CD4-positive, CD25-positive, alpha-beta regulatory T cell (primary cell): ENCODE measurements at regions not wholly inside any gene's neighbourhood (a gene's known extent, or its start where the extent isn't known, plus 50 kb on each side); places are given as distances from the start of the nearest gene placed in this dataset.
"Not testable (repeated sequence)": the region's sequence is repeated elsewhere in the genome, so short reads cannot be mapped to it uniquely, and the experiment has no call there.

ENCODE experiments used
- ATAC-seq, 2 donors: fragments of 150-1000 bp; cut with Tn5 transposase; one replicate each; pipeline ENCODE4 v1.10.0; 2021; ENCODE audit warnings: low read depth in 2 of 2, moderate number of reproducible peaks in 2 of 2, moderate library complexity in 1 of 2
- DNase-seq, 3 donors: peaks; one replicate each; pipeline versions ENCODE4 v3.0.0 to v3.0.0-alpha.2; 2012 to 2022; ENCODE audit warnings: mixed read lengths in 1 of 3
- H3K27ac ChIP-seq: one replicate; pipeline ENCODE4 v1.7.0; 2013; ENCODE audit warnings: mild to moderate bottlenecking, low read length; ENCODE audit not compliant: insufficient read depth, poor library complexity, severe bottlenecking
- H3K27me3 ChIP-seq: one replicate; pipeline ENCODE4 v1.7.0; 2013; ENCODE audit warnings: low read length; ENCODE audit not compliant: control insufficient read depth, insufficient read depth
- H3K36me3 ChIP-seq: one replicate; pipeline ENCODE4 v1.7.0; 2013; ENCODE audit warnings: mild to moderate bottlenecking, low read length, moderate library complexity; ENCODE audit not compliant: control insufficient read depth, insufficient read depth
- H3K4me1 ChIP-seq: 2 replicates; pipeline ENCODE4 v1.7.0; 2013; ENCODE audit warnings: mild to moderate bottlenecking, low read length; ENCODE audit not compliant: insufficient read depth, control insufficient read depth, poor library complexity, severe bottlenecking
- H3K4me3 ChIP-seq: one replicate; pipeline ENCODE4 v1.7.0; 2013; ENCODE audit warnings: low read depth, mild to moderate bottlenecking, low read length, moderate library complexity
- H3K9me3 ChIP-seq, 2 experiments: 1 replicate in 1 of 2; 2 replicates in 1 of 2; pipeline ENCODE4 v1.7.0; 2013; ENCODE audit warnings: low read length in 2 of 2, mild to moderate bottlenecking in 1 of 2, moderate library complexity in 1 of 2; ENCODE audit not compliant: control insufficient read depth in 2 of 2
- H3K27ac Mint-ChIP-seq, 3 donors: one replicate each; pipeline ENCODE4 v1.8.0; 2020 to 2022; ENCODE audit warnings: mild to moderate bottlenecking in 3 of 3, mixed read lengths in 3 of 3, moderate library complexity in 2 of 3
- H3K27me3 Mint-ChIP-seq: one replicate; pipeline ENCODE4 v1.8.0; 2022; ENCODE audit warnings: mild to moderate bottlenecking, mixed read lengths
- H3K36me3 Mint-ChIP-seq: one replicate; pipeline ENCODE4 v1.8.0; 2020; ENCODE audit warnings: mixed read lengths
- H3K4me1 Mint-ChIP-seq, 4 donors: one replicate each; pipeline ENCODE4 v1.8.0; 2020 to 2022; ENCODE audit warnings: mixed read lengths in 4 of 4, mild to moderate bottlenecking in 1 of 4
- H3K4me3 Mint-ChIP-seq, 4 donors: one replicate each; pipeline ENCODE4 v1.8.0; 2020 to 2022; ENCODE audit warnings: mild to moderate bottlenecking in 4 of 4, mixed read lengths in 4 of 4, moderate library complexity in 3 of 4
- H3K9me3 Mint-ChIP-seq, 7 donors: one replicate each; pipeline ENCODE4 v1.8.0; 2020 to 2022; ENCODE audit warnings: mixed read lengths in 7 of 7, mild to moderate bottlenecking in 3 of 7, moderate library complexity in 2 of 7

DNA sequence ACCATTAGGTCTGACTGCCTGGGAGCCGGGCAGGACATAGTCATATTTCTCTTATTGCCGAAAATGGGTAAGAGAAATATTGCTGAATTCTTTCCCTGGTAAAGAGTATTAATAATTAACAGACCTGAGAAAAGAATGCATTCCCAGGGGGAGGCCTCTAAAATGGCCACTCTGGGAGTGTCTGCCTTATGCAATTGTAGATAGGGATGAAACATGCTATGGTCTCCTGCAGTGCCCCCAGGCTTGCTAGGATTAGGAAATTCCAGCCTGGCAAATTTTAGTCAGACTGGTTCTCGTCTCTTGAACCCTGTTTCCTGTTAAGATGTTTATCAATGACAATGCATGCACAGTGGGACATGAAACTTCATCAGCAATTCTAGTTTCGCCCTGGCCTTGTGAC lies 975.7 kb downstream of the TBC1D32 start:
- not testable (repeated sequence) for DNase-seq, H3K4me1 Mint-ChIP-seq, H3K4me1 ChIP-seq, H3K27me3 Mint-ChIP-seq, H3K27me3 ChIP-seq, H3K36me3 ChIP-seq, H3K4me3 ChIP-seq, ATAC-seq, H3K4me3 Mint-ChIP-seq, H3K9me3 ChIP-seq, H3K27ac ChIP-seq, H3K36me3 Mint-ChIP-seq, H3K27ac Mint-ChIP-seq
- H3K9me3 Mint-ChIP-seq = peaks cover 0 to 21% (median 7%) of the 10 kb centered on the region in 7 donors

DNA sequence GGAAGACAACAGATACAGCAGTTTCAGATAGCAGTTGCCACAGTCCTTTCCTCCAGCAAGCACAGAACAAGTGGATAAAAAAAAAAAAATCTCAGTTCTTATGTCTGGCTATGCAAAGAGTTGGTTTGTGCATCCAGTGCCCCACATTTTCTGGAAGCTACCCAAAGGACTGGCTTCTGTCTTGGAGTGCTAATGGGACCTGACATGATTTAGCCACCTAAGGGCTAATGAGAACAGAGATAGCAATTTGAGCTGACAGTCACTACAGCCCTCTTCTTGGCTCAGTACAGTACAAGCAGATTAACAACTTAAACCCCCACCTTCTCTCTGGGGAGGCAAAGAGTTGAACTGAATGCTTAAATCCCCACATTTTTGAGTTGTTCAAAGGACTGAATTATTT lies 976.8 kb downstream of the TBC1D32 start:
- ATAC-seq (no peak), DNase-seq (no peak)
- Mint-ChIP-seq H3K36me3 (no peaks in the 10 kb centered on the region), H3K9me3 (peaks cover 0 to 21% (median 7%) of the 10 kb centered on the region in 7 donors), H3K4me3 (no peak overlapping the region), H3K4me1 (peaks cover 0 to 4% (median 0%) of the 10 kb centered on the region in 4 donors), H3K27me3 (no peaks in the 10 kb centered on the region), H3K27ac (no peak overlapping the region)
- H3K36me3 ChIP-seq = no peaks in the 10 kb centered on the region
- no peak overlapping the region for H3K4me3 ChIP-seq
- no peaks in the 10 kb centered on the region for H3K4me1 ChIP-seq
- H3K27ac ChIP-seq = no peak overlapping the region
- H3K27me3 ChIP-seq = no peaks in the 10 kb centered on the region
- peaks cover 3 to 4% of the 10 kb centered on the region in 2 experiments for H3K9me3 ChIP-seq

DNA sequence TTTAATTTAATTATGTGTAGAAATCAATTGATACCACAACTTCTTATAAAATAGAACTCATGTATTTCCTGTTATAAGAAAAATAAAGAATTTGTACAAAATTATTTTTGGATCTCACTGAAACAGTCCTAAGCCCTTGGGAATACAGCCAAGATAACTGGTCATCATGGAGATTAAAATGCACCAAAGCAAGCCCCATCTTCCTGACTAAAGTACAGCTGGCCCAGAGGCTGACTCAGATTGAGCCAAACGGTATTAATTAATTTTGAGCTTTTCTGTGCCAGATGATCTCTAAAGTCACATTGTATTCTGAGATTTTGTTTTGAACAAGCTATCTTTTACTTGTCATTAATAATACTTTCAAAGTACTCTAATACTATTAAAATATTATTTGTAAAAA lies 978.5 kb downstream of the TBC1D32 start:
- Mint-ChIP-seq H3K36me3 (no peaks in the 10 kb centered on the region), H3K4me3 (no peak overlapping the region), H3K9me3 (peaks cover 2 to 21% (median 7%) of the 10 kb centered on the region in 7 donors), H3K4me1 (no peaks in the 10 kb centered on the region), H3K27me3 (no peaks in the 10 kb centered on the region), H3K27ac (no peak overlapping the region)
- Histone ChIP-seq H3K27me3 (no peaks in the 10 kb centered on the region), H3K27ac (no peak overlapping the region), H3K36me3 (no peaks in the 10 kb centered on the region), H3K9me3 (peaks cover 3 to 4% of the 10 kb centered on the region in 2 experiments), H3K4me3 (no peak overlapping the region), H3K4me1 (no peaks in the 10 kb centered on the region)
- DNase-seq (no peak), ATAC-seq (no peak)

DNA sequence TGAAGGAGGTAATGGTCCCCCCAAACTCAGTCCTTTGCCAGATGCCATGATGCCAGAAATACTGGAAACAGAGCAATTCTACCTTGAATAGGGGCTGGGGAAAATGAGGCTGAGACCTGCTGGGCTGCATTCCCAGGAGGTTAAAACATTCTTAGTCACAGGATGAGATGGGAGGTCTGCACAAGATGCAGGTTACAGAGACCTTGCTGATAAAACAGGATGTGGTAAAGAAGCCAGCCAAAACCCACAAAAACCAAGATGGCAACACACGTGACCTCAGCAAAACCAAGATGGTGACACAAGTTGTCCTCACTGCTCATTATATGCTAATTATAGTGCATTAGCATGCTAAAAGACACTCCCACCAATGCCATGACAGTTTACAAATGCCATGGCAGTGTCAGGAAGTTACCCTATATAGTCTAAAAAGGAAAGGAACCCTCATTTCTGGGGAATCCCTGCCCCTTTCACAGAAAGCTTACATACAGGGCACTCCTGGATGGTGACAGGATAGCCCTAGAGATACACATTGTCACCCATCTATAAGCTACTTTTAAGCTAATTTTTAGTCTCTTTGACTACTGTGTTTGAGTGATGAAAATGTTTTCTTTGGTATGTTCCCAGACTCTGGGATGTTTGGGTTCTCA lies 979.7 kb downstream of the TBC1D32 start:
- no peak overlapping the region for H3K4me3 ChIP-seq
- Mint-ChIP-seq H3K36me3 (no peaks in the 10 kb centered on the region), H3K27me3 (no peaks in the 10 kb centered on the region), H3K4me3 (no peak overlapping the region), H3K4me1 (no peaks in the 10 kb centered on the region), H3K27ac (no peak overlapping the region), H3K9me3 (peaks cover 4 to 14% (median 7%) of the 10 kb centered on the region in 7 donors)
- DNase-seq = peak in 1 of 3 donors; percentile 16
- H3K9me3 ChIP-seq = peaks cover 2 to 4% of the 10 kb centered on the region in 2 experiments
- no peaks in the 10 kb centered on the region for H3K36me3 ChIP-seq
- no peak overlapping the region for H3K27ac ChIP-seq
- no peak for ATAC-seq
- H3K27me3 ChIP-seq = no peaks in the 10 kb centered on the region
- no peaks in the 10 kb centered on the region for H3K4me1 ChIP-seq

DNA sequence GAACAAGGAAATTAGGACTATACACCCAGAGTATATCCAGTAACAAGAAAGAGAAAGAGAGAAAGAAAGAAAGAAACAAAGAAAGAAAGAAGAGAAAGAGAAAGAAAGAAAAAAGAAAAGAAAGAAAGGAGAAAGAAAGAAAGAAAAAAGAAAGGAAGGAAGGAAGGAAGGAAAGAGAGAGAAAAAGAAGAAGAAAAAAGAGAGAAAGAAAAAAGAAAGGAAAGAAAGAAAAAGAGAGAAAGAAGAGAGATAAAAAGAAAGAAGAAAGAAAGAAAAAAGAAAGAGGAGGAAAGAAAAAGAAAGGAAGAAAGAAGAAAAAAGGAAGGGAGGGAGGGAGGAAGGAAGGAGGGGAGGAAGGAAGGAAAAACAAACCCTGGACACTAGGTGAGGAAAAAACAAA lies 981.8 kb downstream of the TBC1D32 start:
- H3K9me3 Mint-ChIP-seq = peaks cover 0 to 9% (median 5%) of the 10 kb centered on the region in 7 donors
- H3K4me1 Mint-ChIP-seq = no peaks in the 10 kb centered on the region
- peaks cover 0 to 4% of the 10 kb centered on the region in 2 experiments for H3K9me3 ChIP-seq
- no peaks in the 10 kb centered on the region for H3K36me3 Mint-ChIP-seq
- H3K27ac ChIP-seq = no peak overlapping the region
- H3K27me3 ChIP-seq = no peaks in the 10 kb centered on the region
- no peaks in the 10 kb centered on the region for H3K36me3 ChIP-seq
- H3K27ac Mint-ChIP-seq = no peak overlapping the region
- H3K27me3 Mint-ChIP-seq = no peaks in the 10 kb centered on the region
- no peak overlapping the region for H3K4me3 Mint-ChIP-seq
- no peak overlapping the region for H3K4me3 ChIP-seq
- no peak for DNase-seq
- ATAC-seq = no peak
- no peaks in the 10 kb centered on the region for H3K4me1 ChIP-seq

- Mint-ChIP-seq H3K27me3 (no peaks in the 10 kb centered on the region), H3K27ac (no peak overlapping the region), H3K36me3 (no peaks in the 10 kb centered on the region), H3K9me3 (peaks cover 0 to 9% (median 4%) of the 10 kb centered on the region in 7 donors), H3K4me1 (no peaks in the 10 kb centered on the region), H3K4me3 (no peak overlapping the region)
- Histone ChIP-seq H3K27ac (no peak overlapping the region), H3K9me3 (no peaks in the 10 kb centered on the region), H3K27me3 (no peaks in the 10 kb centered on the region), H3K4me3 (no peak overlapping the region), H3K4me1 (no peaks in the 10 kb centered on the region), H3K36me3 (no peaks in the 10 kb centered on the region)
- ATAC-seq (no peak), DNase-seq (no peak)
Measured at GRCh38 chr6:120348926-120349325, 985.4 kb downstream of the TBC1D32 start.

DNA sequence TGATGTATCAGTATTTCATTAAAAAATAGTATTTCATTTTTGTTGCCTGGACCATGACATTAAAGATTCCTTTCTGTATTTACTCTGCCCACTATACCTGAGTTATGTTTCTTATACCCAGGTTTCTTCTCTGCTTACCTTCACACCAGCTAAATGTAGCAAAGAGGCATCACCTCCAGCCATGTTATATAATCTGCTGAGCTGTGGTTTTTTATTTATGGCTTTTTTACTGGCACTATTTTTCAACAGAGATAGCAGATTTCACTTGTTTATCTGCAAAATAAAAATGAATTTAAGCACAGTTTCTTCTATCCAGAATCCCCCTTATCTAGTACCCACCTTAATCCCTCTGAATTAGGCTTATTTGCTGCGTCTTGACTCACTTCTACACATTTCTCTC lies 979.0 kb upstream of the MAN1A1 start:
- no peak overlapping the region for H3K4me3 ChIP-seq
- Mint-ChIP-seq H3K4me1 (no peaks in the 10 kb centered on the region), H3K27me3 (no peaks in the 10 kb centered on the region), H3K9me3 (peaks cover 0 to 6% (median 4%) of the 10 kb centered on the region in 7 donors), H3K4me3 (no peak overlapping the region), H3K27ac (no peak overlapping the region), H3K36me3 (no peaks in the 10 kb centered on the region)
- H3K27me3 ChIP-seq = no peaks in the 10 kb centered on the region
- no peaks in the 10 kb centered on the region for H3K36me3 ChIP-seq
- H3K9me3 ChIP-seq = no peaks in the 10 kb centered on the region
- ATAC-seq (no peak), DNase-seq (no peak)
- no peak overlapping the region for H3K27ac ChIP-seq
- H3K4me1 ChIP-seq = no peaks in the 10 kb centered on the region

DNA sequence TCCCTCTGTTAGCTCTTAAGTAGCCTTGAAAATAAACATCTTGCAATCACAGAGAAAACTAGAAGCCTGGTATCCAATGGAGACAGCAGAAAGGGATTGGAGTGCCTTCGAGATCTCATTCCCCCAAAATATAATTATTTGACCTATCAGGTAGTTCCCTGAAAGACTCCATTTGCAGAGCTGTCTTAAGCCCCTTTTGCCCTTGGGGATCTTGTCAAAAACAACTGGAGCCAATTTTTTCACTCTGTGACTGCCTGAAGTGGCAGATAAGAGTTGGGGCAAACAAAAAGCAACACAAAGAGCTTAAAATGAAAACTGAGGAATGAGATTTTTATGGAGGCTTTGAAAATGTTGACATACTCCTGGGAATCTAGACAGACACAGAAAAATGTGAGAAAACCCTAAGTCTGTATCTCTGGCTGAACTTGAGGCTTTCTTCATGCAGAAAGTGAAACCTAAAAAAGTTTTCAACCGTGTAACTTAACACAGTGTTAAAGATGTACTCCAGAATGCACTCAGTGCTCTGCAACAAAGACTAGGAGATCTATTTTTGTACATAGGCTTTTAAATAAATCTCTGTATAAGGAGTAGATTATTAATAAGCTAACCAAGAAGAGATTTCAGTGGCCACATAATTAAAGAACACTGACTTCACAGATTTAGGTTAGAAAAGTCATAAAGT lies 971.1 kb upstream of the MAN1A1 start:
- DNase-seq = no peak
- Histone ChIP-seq H3K4me1 (no peaks in the 10 kb centered on the region), H3K27ac (no peak overlapping the region), H3K9me3 (peaks cover 0 to 3% of the 10 kb centered on the region in 2 experiments), H3K4me3 (no peak overlapping the region), H3K36me3 (no peaks in the 10 kb centered on the region), H3K27me3 (no peaks in the 10 kb centered on the region)
- no peak overlapping the region for H3K4me3 Mint-ChIP-seq
- no peak overlapping the region for H3K27ac Mint-ChIP-seq
- H3K36me3 Mint-ChIP-seq = no peaks in the 10 kb centered on the region
- H3K4me1 Mint-ChIP-seq = no peaks in the 10 kb centered on the region
- H3K9me3 Mint-ChIP-seq = peaks cover 0 to 17% (median 5%) of the 10 kb centered on the region in 7 donors
- no peak for ATAC-seq
- H3K27me3 Mint-ChIP-seq = no peaks in the 10 kb centered on the region
